Amygdala (tissue), 56 donors: ENCODE measurements at regions not wholly inside any gene's neighbourhood (a gene's known extent, or its start where the extent isn't known, plus 50 kb on each side); places are given as distances from the start of the nearest gene placed in this dataset.

Experiments used
- DNase-seq, 56 donors: peaks; one replicate each; lab custom pipeline; 2025; lab: John Stamatoyannopoulos, UW

- DNase-seq: no peak
Measured at GRCh38 chr12:127351481-127352010, 915.4 kb upstream of the TMEM132C start.

GRCh38 chr12:127355061-127355841, 911.7 kb upstream of the TMEM132C start:
- peak in 1 of 56 donors; percentile 4 for DNase-seq

- no peak for DNase-seq
Measured at GRCh38 chr12:127358888-127359287, 908.1 kb upstream of the TMEM132C start.

GRCh38 chr12:127360580-127360979, 906.4 kb upstream of the TMEM132C start:
- no peak for DNase-seq

- no peak for DNase-seq
Measured at GRCh38 chr12:127362121-127362520, 904.8 kb upstream of the TMEM132C start.

- DNase-seq: no peak
Measured at GRCh38 chr12:127363392-127363791, 903.6 kb upstream of the TMEM132C start.

GRCh38 chr12:127373559-127373958, 893.4 kb upstream of the TMEM132C start:
- peak in 2 of 56 donors; percentile 4 to 6 for DNase-seq

GRCh38 chr12:127374447-127374846, 892.5 kb upstream of the TMEM132C start:
- DNase-seq: no peak

GRCh38 chr12:127381043-127381668, 885.8 kb upstream of the TMEM132C start:
- peak in 35 of 56 donors; percentile 2 to 70 (median 17) for DNase-seq

- no peak for DNase-seq
Measured at GRCh38 chr12:127381681-127382080, 885.3 kb upstream of the TMEM132C start.

GRCh38 chr12:127383281-127383680, 883.7 kb upstream of the TMEM132C start:
- DNase-seq: no peak

GRCh38 chr12:127386723-127387122, 880.2 kb upstream of the TMEM132C start:
- no peak for DNase-seq

GRCh38 chr12:127388985-127389384, 878.0 kb upstream of the TMEM132C start:
- DNase-seq: no peak

- DNase-seq: no peak
Measured at GRCh38 chr12:127389923-127390322, 877.0 kb upstream of the TMEM132C start.

GRCh38 chr12:127393465-127393864, 873.5 kb upstream of the TMEM132C start:
- DNase-seq: peak in 4 of 56 donors; percentile 1 to 53 (median 1)

- DNase-seq: no peak
Measured at GRCh38 chr12:127393896-127394295, 873.1 kb upstream of the TMEM132C start.

- DNase-seq: no peak
Measured at GRCh38 chr12:127396734-127397133, 870.2 kb upstream of the TMEM132C start.

GRCh38 chr12:127398016-127398710, 868.8 kb upstream of the TMEM132C start:
- no peak for DNase-seq

GRCh38 chr12:127399451-127399850, 867.5 kb upstream of the TMEM132C start:
- no peak for DNase-seq

- DNase-seq: no peak
Measured at GRCh38 chr12:127400221-127400620, 866.7 kb upstream of the TMEM132C start.

- no peak for DNase-seq
Measured at GRCh38 chr12:127401005-127401404, 866.0 kb upstream of the TMEM132C start.
